ENCODE measurements at regions not wholly inside any gene's neighbourhood (a gene's known extent, or its start where the extent isn't known, plus 50 kb on each side); places are given as distances from the start of the nearest gene placed in this dataset.

DNA sequence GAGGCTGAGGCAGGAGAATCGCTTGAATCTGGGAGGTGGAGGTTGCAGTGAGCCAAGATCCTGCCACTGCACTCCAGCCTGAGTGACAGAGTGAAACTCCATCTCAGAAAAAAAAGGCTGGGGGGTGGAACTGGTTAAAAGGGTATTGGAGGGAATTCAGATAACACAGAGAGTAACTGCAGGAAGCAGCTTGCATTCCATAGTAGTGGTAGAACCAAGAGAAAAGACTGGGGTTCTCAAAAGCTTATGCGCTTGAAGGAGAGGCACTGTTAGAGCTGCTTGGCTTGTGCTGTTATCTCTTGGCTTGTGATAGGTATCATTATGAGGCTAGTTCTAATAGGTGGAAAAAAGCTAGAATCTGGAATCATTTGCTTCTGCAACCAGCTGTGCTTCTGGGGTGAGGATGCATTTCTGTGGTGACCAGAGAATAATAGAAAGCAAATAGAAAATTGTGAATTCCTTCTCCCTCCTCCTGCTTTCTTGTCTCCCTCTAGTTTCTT is 91.2 kb upstream of the ELOVL6 start:
- no peak overlapping the region for H3K4me3 ChIP-seq (ENCODE audit: low read depth, low read length)
- DNase-seq (ENCODE audit: low read depth), result no peak
- TF ChIP-seq, protein P1, sequence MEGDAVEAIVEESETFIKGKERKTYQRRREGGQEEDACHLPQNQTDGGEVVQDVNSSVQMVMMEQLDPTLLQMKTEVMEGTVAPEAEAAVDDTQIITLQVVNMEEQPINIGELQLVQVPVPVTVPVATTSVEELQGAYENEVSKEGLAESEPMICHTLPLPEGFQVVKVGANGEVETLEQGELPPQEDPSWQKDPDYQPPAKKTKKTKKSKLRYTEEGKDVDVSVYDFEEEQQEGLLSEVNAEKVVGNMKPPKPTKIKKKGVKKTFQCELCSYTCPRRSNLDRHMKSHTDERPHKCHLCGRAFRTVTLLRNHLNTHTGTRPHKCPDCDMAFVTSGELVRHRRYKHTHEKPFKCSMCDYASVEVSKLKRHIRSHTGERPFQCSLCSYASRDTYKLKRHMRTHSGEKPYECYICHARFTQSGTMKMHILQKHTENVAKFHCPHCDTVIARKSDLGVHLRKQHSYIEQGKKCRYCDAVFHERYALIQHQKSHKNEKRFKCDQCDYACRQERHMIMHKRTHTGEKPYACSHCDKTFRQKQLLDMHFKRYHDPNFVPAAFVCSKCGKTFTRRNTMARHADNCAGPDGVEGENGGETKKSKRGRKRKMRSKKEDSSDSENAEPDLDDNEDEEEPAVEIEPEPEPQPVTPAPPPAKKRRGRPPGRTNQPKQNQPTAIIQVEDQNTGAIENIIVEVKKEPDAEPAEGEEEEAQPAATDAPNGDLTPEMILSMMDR (IDR thresholded peaks at IDR 0.05; ENCODE audit: low read depth, low read length, missing control alignments), result no peak

DNA sequence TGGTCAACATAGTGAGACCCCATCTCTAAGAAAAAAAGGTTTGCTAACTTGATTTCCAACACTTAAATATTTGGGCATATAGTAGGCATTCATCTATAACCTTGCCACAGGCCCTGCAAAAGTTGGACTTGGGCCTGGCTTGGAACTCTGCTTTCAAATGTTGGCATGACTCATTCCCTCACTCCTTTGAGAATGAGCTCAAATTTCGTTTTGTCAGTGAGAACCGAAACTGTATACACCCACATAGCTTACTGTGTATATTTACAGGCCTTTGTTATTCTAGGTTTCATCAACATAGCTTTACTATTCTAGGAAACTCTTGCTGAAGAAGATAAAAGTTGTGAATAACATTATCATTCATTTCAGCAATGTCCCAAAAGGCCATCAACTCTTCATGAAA is 88.7 kb upstream of the ELOVL6 start:
- DNase-seq (ENCODE audit: low read depth), result peak; percentile 71
- TF ChIP-seq, protein P1 (IDR thresholded peaks at IDR 0.05; ENCODE audit: low read depth, low read length, missing control alignments), result no peak
- no peak overlapping the region for H3K4me3 ChIP-seq (ENCODE audit: low read depth, low read length)

DNA sequence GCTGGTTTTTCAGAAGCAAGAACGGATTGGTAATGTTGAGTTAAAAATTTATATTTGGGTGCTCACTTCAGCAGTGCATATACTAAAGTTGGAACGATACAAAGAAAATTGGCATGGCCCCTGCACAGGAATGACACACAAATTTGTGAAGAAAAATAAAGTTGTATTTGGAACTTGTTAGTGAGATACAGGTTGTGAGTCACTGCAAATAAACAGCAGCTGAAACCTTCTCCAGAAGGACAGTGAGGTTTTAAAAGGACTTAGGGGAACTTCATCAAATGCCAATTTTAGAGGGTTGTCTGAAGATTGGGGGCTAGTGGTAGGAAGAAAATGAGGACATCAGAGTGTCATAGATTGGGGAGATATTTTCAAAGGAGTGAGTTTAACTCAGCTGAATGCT is 79.7 kb upstream of the ELOVL6 start:
- no peak overlapping the region for H3K4me3 ChIP-seq (ENCODE audit: low read depth, low read length)
- DNase-seq (ENCODE audit: low read depth), result no peak
- TF ChIP-seq, protein P1 (IDR thresholded peaks at IDR 0.05; ENCODE audit: low read depth, low read length, missing control alignments), result no peak

DNA sequence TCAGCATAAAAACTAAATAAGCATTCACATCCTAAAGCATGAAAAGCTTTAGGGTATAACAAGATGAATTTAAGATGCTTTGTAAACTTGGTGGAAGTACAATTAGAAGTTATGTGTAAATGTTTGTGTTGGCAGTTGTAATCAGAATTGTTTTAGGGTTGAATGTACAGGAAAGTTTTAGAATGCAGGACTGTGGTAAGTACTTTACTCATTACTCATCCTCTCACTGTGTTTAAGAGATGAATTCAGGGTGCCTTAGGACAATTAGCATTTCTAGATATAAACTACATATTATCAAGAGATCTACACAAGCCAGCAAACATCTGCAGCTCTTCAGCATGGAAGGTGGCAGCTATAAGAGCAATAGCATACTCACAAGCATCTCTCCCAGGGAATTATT is 77.5 kb upstream of the ELOVL6 start:
- TF ChIP-seq, protein P1 (IDR thresholded peaks at IDR 0.05; ENCODE audit: low read depth, low read length, missing control alignments), result no peak
- DNase-seq (ENCODE audit: low read depth), result no peak
- no peak overlapping the region for H3K4me3 ChIP-seq (ENCODE audit: low read depth, low read length)

DNA sequence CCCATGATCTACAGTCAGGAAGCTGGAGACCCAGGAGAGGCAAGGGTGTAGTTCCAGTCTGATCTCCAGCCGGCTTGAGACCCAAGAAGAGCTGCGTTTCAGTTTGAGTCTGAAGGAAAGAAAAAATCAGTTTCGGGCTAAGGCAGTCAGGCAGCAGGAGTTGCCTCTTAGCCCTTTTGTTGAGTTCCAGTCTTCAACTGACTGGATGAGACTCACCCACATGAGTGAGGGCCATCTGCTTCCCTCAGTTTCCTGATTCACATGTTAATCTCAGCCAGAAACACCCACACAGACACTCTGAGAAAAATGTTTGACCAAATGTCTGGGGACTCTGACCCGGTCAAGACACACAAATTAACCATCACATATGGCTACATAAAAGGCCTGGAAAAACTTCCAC is 73.6 kb upstream of the ELOVL6 start:
- TF ChIP-seq, protein P1 (IDR thresholded peaks at IDR 0.05; ENCODE audit: low read depth, low read length, missing control alignments), result no peak
- DNase-seq (ENCODE audit: low read depth), result no peak
- no peak overlapping the region for H3K4me3 ChIP-seq (ENCODE audit: low read depth, low read length)

DNA sequence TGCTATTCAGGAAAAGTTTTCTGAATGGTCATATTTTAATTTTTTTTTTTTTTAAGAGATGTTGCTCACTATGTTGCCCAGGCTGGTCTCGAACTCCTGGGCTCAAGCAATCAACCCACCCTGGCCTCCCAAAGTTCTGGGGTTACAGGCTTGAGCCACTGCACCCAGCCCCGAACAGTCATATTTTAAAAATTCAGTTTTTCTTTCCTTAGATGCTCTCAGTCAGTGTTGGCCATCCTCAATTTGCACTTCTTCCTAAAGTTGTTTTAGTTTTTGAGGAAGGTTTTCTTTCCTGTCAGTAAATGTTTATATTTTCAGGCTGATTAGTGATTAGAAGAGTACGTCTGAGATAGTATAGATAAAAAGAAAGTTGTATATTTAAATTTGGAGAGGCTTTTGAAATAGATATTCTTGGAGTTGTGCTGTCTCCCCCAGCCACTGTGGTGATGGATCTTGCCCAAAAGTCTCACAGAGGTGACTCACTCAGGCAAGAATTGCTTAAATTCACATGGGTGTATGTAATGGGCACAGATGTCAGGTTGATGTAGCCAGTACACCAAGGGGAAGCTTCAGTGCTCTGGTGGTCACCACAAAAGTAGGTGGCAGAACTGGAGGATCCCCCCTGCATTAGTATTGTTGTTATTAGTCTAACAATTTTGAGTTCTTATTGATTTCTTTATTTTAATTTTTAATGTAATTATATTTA is 72.2 kb upstream of the ELOVL6 start:
- H3K4me3 ChIP-seq (ENCODE audit: low read depth, low read length), result no peak overlapping the region
- no peak for DNase-seq (ENCODE audit: low read depth)
- TF ChIP-seq, protein P1 (IDR thresholded peaks at IDR 0.05; ENCODE audit: low read depth, low read length, missing control alignments), result no peak

DNA sequence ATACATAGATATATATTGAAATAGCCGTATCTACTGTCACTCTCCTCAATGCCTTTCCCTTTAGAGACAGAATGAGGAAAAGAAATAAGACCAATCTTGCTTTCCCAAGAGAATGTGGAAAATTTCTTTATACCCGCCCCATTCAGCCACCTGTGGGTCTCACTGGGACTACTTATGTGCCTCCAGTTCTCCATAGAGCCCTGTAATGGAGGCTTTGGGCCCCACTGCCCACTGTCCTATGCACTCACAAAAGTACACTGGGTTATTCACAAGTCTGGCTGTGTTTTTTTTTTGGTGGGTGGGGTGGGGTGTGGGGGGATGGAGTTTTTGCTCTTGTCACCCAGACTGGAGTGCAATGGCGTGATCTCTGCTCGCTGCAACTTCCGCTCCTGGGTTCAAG is 70.4 kb upstream of the ELOVL6 start:
- no peak overlapping the region for H3K4me3 ChIP-seq (ENCODE audit: low read depth, low read length)
- TF ChIP-seq, protein P1 (IDR thresholded peaks at IDR 0.05; ENCODE audit: low read depth, low read length, missing control alignments), result no peak
- no peak for DNase-seq (ENCODE audit: low read depth)

Data from GM12864 (cell line).